Tibial nerve (tissue), 4 donors: ENCODE measurements at regions not wholly inside any gene's neighbourhood (a gene's known extent, or its start where the extent isn't known, plus 50 kb on each side); places are given as distances from the start of the nearest gene placed in this dataset.

Experiments
- DNase-seq, 2 donors: peaks; one replicate each; pipeline ENCODE4 v3.0.0-alpha.2; 2019; ENCODE audit warnings: low spot score in 2 of 2
- H3K27ac ChIP-seq, 4 donors: fragments of 200-600 bp; sonication (generic) in 3 of 4; one replicate each; pipeline ENCODE4 v1.5.1; 2017 to 2019; ENCODE audit warnings: mild to moderate bottlenecking in 1 of 4
- H3K27me3 ChIP-seq, 2 donors: fragments of 200-600 bp; sonication (generic) in 1 of 2; one replicate each; pipeline versions ENCODE4 v1.5.1 to v1.6.0; 2017 to 2019
- H3K36me3 ChIP-seq, 3 donors: fragments of 200-600 bp; sonication (generic); one replicate each; pipeline ENCODE4 v1.5.1; 2018 to 2019
- H3K4me1 ChIP-seq, 4 donors: fragments of 200-600 bp; sonication (generic) in 3 of 4; one replicate each; pipeline ENCODE4 v1.5.1; 2017 to 2019
- H3K4me3 ChIP-seq, 4 donors: fragments of 200-600 bp; sonication (generic) in 3 of 4; one replicate each; pipeline ENCODE4 v1.5.1; 2017 to 2019; ENCODE audit warnings: mild to moderate bottlenecking in 1 of 4, moderate library complexity in 1 of 4
- H3K9me3 ChIP-seq, 4 donors: fragments of 200-600 bp; sonication (generic) in 3 of 4; one replicate each; pipeline ENCODE4 v1.5.1; 2017 to 2019
- CTCF ChIP-seq, 5 experiments: fragments of 200-600 bp in 3 of 5; fragments of 450-650 bp in 2 of 5; sonication (generic) in 3 of 5; IDR thresholded peaks; one replicate each; pipeline ENCODE4 v1.5.1; 2016 to 2019; ENCODE audit warnings: antibody characterized with exemption in 5 of 5, mild to moderate bottlenecking in 3 of 5, moderate library complexity in 2 of 5
- EP300 ChIP-seq, 2 donors: sonication (generic); formaldehyde crosslinking; IDR thresholded peaks; one replicate each; pipeline ENCODE4 v1.6.1; 2017; ENCODE audit warnings: antibody characterized with exemption in 2 of 2, mild to moderate bottlenecking in 1 of 2
- POLR2A ChIP-seq, 2 donors: fragments of 450-650 bp; IDR thresholded peaks; one replicate each; pipeline ENCODE4 v1.6.1; 2017; ENCODE audit warnings: antibody characterized with exemption in 2 of 2, mild to moderate bottlenecking in 2 of 2, moderate library complexity in 2 of 2
- WGBS, 2 donors: methylation state at CpG; one replicate each; pipeline ENCODE4 v1.1.5; 2018; 5-methylcytosine and 5-hydroxymethylcytosine counted together

GRCh38 chr15:95345867-95346266, 984.6 kb upstream of the NR2F2 start:
- 80 to 83% methylated on average over 4 of the region's 4 CpGs for WGBS, 2 donors
- DNase-seq, result no peak
- no peak for TF ChIP-seq CTCF (IDR thresholded peaks at IDR 0.05)
- TF ChIP-seq EP300 (IDR thresholded peaks at IDR 0.05), result no peak
- no peak for TF ChIP-seq POLR2A (IDR thresholded peaks at IDR 0.05)
- no peaks in the 10 kb centered on the region for H3K9me3 ChIP-seq
- no peaks in the 10 kb centered on the region for H3K27me3 ChIP-seq
- H3K27ac ChIP-seq, result no peak overlapping the region
- no peaks in the 10 kb centered on the region for H3K4me1 ChIP-seq
- no peaks in the 10 kb centered on the region for H3K36me3 ChIP-seq
- H3K4me3 ChIP-seq, result no peak overlapping the region

GRCh38 chr15:95346721-95347475, 983.6 kb upstream of the NR2F2 start:
- WGBS, 2 donors, result 81 to 87% methylated on average over 5 of the region's 5 CpGs
- Histone ChIP-seq H3K4me1 (no peaks in the 10 kb centered on the region), H3K9me3 (no peaks in the 10 kb centered on the region), H3K36me3 (no peaks in the 10 kb centered on the region), H3K4me3 (no peak overlapping the region), H3K27me3 (no peaks in the 10 kb centered on the region), H3K27ac (no peak overlapping the region)
- TF ChIP-seq EP300 (IDR thresholded peaks at IDR 0.05) (no peak), POLR2A (IDR thresholded peaks at IDR 0.05) (no peak), CTCF (IDR thresholded peaks at IDR 0.05) (no peak)
- DNase-seq, result no peak

GRCh38 chr15:95347837-95348236, 982.7 kb upstream of the NR2F2 start:
- DNase-seq, result no peak
- H3K9me3 ChIP-seq, result no peaks in the 10 kb centered on the region
- WGBS, 2 donors, result 82 to 87% methylated on average over 1 of the region's 1 CpG
- H3K4me3 ChIP-seq, result no peak overlapping the region
- no peaks in the 10 kb centered on the region for H3K36me3 ChIP-seq
- no peaks in the 10 kb centered on the region for H3K27me3 ChIP-seq
- H3K27ac ChIP-seq, result no peak overlapping the region
- TF ChIP-seq CTCF (IDR thresholded peaks at IDR 0.05) (no peak), POLR2A (IDR thresholded peaks at IDR 0.05) (no peak)
- H3K4me1 ChIP-seq, result no peaks in the 10 kb centered on the region

GRCh38 chr15:95350908-95351307, 979.6 kb upstream of the NR2F2 start:
- DNase-seq, result no peak
- whole genome bisulfite sequencing, 2 donors, result 95 to 96% methylated on average over 3 of the region's 3 CpGs
- H3K9me3 ChIP-seq, result no peaks in the 10 kb centered on the region
- H3K27ac ChIP-seq, result no peak overlapping the region
- H3K36me3 ChIP-seq, result no peaks in the 10 kb centered on the region
- no peaks in the 10 kb centered on the region for H3K4me1 ChIP-seq
- no peak overlapping the region for H3K4me3 ChIP-seq
- no peak for TF ChIP-seq CTCF (IDR thresholded peaks at IDR 0.05)
- no peak for TF ChIP-seq POLR2A (IDR thresholded peaks at IDR 0.05)
- TF ChIP-seq EP300 (IDR thresholded peaks at IDR 0.05), result no peak
- no peaks in the 10 kb centered on the region for H3K27me3 ChIP-seq

- H3K27ac ChIP-seq, result no peak overlapping the region
- H3K4me1 ChIP-seq, result no peaks in the 10 kb centered on the region
- no peak overlapping the region for H3K4me3 ChIP-seq
- no peaks in the 10 kb centered on the region for H3K36me3 ChIP-seq
- TF ChIP-seq POLR2A (IDR thresholded peaks at IDR 0.05) (no peak), CTCF (IDR thresholded peaks at IDR 0.05) (no peak), EP300 (IDR thresholded peaks at IDR 0.05) (no peak)
- no peaks in the 10 kb centered on the region for H3K9me3 ChIP-seq
- no peaks in the 10 kb centered on the region for H3K27me3 ChIP-seq
- WGBS, 2 donors, result 94 to 95% methylated on average over 9 of the region's 9 CpGs
- DNase-seq, result no peak
These were observed 977.8 kb upstream of the NR2F2 start for GRCh38 chr15:95352631-95353187.
